GM12892 (cell line): ENCODE measurements at regions not wholly inside any gene's neighbourhood (a gene's known extent, or its start where the extent isn't known, plus 50 kb on each side); places are given as distances from the start of the nearest gene placed in this dataset.

Experiments
- POLR2A ChIP-seq: IDR thresholded peaks from 2 replicates; pipeline ENCODE4 v1.6.1; 2011; ENCODE audit warnings: low read depth, low read length, control low read depth
- POLR2AphosphoS5 ChIP-seq: IDR thresholded peaks from 2 replicates; pipeline ENCODE4 v1.6.1; 2011; ENCODE audit warnings: low read depth, low read length, control low read depth
- TAF1 ChIP-seq: IDR thresholded peaks from 2 replicates; pipeline ENCODE4 v1.6.1; 2011; ENCODE audit warnings: low read depth, mild to moderate bottlenecking, control low read depth, low read length, borderline replicate concordance

DNA sequence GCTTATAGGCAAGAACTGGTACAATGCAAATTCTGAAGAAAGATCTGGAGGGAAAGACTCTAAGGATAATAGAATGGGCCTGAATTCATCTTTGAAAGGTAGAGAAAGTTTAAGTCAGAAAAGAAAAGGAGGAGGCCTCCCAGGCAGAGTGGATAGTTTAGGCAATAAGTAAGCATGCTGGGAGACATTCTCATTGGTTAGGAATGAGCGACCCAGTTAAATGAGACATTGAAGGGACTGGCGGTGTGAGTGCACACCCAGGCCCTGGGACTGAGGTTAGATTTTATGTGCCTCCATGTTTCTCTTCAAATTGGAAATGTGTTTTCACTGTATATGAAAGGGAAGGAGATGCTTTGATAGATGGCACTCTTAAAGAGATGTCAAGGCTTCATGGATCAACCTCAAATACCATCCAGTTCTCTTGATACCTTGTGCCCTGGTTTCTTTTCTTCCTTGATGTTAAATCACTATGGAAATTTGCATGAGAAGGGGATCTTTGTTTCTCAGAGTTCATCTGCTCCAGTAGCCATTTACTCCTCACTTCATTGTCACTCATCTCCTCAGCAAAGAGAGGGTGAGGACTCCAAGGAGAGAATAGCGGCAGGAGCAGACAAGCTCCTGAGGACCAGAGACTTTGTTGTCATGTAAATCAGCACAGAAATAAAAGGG, 584.2 kb upstream of the INTU start:
- TF ChIP-seq POLR2A (no peak), POLR2AphosphoS5 (no peak), TAF1 (no peak)
